Endometrium (tissue), 2 donors: ENCODE measurements at regions not wholly inside any gene's neighbourhood (a gene's known extent, or its start where the extent isn't known, plus 50 kb on each side); places are given as distances from the start of the nearest gene placed in this dataset.
"Not testable (repeated sequence)": the region's sequence is repeated elsewhere in the genome, so short reads cannot be mapped to it uniquely, and the experiment has no call there.

Experiments used
- FAIRE-seq: peaks from 2 replicates; lab custom pipeline; 2012; peaks lifted over from hg19 to GRCh38; lab: Jason Lieb, UNC
- donor health status: control.
- donor health status: control.

DNA sequence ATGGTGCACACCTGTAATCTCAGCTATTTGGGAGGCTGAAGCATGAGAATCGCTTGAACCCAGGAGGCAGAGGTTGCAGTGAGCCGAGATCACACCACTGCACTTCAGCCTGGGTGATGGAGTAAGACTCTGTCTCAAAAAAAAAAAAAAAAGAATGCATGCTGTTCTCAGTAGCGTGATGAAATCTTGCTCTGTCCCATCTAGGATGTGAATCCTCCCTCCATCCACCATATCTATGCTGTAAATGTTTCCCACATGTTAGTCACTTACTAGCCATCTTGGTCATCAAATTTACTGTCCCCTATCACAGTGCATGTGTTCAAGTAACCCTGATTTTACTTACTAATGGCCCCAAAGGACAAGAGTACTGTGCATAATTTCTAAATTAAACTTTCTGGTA, 315.4 kb upstream of the TBX18 start:
- FAIRE-seq: no peak

DNA sequence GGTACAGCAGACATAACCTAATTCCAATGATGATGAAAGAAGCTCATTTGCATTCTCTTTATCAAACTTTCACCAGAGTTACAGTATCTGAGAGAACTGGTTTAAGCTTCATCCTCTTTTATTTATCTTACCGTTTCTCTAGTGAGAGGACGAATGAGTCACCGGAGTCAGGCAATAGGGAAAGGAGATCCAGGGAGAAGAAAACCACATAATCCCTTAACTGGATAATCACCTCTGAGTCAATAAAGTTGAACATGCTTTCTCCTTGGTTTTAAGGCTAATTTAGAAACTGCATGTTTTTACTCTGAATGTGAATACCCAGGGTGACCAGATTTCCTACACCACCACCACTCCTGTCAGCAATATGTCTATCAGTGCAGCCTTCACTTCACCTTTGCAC, 313.7 kb upstream of the TBX18 start:
- FAIRE-seq: no peak

DNA sequence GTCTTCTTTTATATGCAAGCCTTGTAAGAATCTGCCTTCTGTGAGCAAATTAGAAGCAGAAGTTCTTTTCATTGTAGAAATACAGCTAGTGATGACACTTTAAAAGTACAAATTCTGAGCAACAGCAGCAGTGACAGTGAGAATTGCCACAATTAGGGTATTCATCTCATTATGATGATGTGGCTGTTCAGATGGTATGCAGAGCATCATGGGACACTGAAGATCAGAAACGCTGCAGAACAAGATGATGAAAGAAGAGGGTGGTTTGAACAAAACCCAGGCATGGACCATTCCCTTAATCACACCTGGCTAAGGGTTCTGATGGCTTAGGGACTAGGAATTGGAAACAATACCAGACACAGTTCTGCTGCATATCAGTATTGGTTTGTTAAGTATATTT, 312.7 kb upstream of the TBX18 start:
- no peak for FAIRE-seq

DNA sequence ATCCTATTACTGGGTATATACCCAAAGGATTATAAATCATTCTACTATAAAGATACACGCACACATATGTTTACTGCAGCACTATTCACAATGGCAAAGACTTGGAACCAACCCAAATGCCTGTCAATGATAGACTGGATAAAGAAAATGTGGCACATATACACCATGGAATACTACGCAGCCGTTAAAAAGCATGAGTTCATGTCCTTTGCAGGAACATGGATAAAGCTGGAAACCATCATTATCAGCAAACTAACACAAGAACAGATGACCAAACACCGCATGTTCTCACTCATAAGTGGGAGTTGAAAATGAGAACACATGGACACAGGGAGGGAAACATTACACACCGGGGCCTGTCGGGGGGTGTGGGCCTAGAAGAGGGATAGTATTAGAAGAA, 307.4 kb upstream of the TBX18 start:
- FAIRE-seq: not testable (repeated sequence)

DNA sequence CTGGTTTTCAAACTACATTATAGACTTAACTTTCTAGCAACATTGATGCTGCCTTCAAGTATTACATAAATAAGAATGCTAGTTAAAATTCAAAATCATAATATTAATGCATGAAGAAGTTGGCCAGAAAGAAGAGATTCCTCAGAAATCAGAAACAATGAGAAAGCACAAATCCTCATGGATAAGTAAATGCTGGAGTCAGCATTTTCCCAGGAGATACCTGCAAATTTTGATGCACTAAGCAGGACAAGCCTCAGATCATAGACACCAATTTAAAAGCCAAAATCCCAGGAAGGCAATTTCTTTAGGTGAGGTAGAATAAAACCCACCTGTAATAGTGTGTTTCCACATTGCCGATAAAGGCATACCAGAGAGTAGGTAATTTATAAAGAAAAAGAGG, 305.2 kb upstream of the TBX18 start:
- no peak for FAIRE-seq

DNA sequence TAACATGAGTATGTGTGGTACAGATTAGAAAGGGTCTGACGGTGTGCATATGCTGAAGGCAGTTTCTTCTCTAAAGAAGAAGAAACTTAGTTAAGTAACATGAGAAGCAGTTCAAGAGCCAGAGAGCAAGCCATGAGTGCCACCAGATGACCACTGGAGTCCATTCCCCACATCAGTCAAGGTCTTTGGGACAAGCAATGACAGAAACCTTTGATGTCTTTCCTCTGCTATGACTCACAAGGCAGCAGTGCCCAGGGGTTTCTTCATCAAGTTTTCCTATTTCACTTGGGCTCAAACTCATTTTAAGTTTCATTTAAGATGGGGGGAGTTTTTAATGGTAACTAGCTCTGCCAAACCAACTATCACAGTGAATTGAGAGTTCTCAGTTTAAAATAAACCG, 303.8 kb upstream of the TBX18 start:
- no peak for FAIRE-seq

DNA sequence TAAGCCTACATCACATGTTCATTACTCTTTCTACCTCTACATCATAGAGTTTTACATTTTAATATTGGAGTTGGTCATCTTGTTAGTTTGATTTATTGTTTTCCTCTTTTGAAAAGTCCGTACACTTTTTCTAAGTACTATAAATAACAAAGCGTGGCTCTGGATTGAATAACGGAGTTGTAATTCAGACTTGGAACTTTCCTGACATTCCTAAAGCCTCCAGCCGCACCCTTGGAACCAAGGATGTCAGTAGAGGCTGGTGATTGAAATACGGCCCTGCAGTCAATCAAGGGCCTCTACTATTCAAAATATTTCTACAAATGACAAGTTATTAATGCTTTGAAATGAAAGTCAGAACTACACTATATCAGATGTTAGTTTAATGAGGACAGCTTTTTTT, 301.9 kb upstream of the TBX18 start:
- no peak for FAIRE-seq

DNA sequence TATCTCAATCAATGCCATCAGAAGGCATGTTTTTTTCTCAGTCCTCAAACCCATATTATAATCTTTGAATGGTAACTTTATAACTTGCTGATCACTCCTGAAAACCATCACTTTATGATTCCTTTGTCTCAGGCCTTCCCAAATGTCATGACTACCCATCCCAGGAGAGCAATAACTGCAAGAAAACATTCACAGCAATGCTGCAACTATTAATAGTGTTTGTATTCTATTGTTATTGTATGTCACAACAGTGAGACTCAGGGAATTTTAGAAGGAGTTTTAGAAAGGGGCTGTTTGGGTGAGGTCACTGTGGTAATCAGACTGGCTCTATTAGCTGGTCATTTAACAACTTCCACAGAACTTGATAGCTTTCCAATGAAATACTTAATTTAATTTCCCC, 301.4 kb upstream of the TBX18 start:
- no peak for FAIRE-seq

DNA sequence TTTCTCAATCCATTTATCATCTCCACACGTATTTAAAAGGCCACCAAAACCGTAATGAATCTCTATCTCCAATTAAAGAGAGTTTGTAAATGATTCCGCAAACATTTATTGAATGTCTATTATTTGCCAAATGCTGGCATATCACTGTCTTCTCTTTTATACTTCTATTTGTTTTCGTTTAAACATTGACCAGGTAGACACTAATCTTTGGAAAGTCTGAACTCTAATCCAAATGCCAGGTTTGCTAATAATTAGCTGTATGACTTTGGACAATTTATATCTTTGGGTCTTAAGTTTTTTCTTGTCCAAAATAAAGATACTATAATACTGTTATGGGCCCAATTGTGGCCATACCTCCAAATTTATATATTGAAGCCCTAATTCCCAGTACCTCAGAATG, 299.2 kb upstream of the TBX18 start:
- FAIRE-seq: no peak

DNA sequence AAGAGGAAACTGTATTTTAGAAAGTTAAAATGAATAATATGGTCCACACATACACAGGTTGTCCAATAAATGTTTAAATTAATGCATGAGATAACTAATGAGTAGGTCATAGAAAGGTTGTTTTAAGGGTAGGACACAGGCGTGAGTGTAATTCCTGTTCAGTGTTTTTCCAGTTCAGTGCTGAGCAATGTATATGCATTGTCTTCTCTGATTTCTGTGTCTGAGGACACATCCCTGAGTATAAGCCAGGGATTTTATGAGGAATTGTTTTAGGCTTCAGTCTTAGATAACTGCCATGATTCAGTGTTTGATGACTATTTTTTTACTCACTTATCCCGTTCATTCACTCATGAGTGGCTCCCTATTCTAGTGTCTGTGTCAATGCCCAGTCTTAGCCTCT, 298.5 kb upstream of the TBX18 start:
- no peak for FAIRE-seq

DNA sequence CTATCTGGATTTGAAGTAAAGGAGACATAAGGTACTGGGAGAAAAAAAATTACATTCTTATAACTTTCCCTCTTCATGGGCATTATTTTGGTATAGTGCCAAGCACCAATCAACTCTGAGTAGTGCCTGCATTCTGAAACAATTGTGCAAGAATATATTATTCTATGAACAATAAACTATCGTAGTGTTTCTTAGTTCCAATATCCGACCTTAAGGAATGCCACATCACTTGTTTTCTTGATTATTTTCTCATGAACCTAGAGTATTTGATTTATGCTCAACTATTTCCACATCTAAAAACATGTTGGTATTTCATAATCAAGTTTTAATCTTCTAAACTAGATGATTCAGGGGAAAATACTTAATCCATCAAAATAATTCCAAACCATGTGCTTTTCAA, 294.4 kb upstream of the TBX18 start:
- no peak for FAIRE-seq

DNA sequence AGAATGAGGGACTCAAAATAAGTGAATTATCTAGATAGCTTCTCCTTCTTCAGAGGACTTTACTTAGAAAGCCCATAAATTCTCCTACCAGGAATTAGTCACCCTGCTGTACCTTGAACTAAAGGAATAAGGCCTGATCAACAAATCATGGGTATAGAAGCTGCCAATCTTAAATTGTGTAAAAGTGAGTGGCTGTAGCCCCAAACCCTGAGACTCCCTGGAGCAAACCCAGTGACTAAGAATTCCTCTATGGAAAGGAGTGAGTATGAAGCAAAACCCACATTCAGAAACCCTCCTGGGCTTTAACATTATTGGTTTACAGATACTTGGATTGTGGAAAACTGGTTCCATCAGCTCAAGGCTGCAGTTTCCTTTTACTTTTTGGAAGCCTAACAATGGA, 285.8 kb upstream of the TBX18 start:
- FAIRE-seq: no peak

DNA sequence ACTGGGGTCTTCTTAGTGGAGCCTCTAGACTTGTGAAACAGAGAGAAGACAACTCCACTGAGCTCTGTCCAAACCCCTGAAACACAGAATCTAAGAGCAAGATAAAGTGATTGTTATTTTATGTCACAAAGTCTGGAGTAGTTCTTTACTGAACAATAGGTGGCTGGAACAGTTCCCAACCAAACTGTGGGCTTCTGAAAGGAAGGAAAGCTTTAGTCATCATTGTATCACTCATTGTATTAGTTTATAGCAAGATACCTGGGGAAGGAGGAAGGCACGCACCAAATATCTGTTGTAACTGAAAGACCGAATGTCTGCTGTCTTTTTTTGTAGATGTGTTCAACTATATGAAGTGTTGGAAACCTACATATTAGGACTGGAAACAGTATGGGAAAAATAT, 284.9 kb upstream of the TBX18 start:
- FAIRE-seq: no peak

DNA sequence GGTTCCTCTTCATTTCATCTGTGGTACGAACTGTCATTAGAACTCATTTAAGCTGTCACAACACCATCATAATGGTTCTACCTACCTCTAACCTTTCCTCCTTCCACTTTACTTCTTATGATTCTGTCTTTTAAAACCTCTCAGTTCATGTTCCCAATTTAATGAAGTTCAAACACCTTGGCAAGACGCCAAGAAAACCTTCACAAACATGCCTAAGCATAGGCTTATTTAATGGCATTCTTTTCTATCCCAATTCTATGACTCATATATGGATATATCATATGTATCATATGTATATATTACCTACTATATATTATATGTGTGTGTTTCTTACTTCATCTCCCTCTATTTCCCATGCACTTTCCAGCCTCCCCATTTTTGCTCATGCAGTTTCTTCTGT, 283.4 kb upstream of the TBX18 start:
- FAIRE-seq: no peak

DNA sequence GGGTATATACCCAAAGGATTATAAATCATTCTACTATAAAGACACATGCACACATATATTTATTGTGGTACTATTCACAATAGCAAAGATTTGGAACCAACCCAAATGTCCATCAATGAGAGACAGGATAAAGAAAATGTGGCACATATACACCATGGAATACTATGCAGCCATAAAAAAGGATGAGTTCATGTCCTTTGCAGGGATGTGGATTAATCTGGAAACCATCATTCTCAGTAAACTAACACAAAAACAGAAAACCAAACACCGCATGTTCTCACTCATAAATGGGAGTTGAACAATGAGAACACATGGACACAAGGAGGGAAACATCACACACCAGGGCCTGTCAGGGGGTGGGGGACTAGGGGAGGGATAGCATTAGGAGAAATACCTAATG, 281.4 kb upstream of the TBX18 start:
- FAIRE-seq: not testable (repeated sequence)

DNA sequence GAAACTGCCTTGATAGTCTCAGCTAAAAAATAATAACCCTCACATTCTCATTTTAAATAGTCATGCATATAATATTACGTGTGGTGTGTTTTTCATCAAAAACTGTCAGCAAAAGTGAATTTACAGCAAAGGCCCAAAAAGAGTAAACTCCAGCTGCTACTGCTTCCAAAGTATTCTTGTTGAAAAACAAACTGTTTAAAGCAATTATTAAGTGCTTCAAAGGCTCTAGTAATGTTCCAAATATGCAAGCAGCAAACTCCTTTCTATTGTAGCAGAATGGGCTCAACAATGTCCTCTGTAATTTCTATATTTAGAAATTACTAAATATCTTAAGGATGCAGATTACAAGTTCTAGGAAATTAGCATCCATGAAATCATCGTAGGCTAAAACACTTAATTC, 280.0 kb upstream of the TBX18 start:
- no peak for FAIRE-seq

DNA sequence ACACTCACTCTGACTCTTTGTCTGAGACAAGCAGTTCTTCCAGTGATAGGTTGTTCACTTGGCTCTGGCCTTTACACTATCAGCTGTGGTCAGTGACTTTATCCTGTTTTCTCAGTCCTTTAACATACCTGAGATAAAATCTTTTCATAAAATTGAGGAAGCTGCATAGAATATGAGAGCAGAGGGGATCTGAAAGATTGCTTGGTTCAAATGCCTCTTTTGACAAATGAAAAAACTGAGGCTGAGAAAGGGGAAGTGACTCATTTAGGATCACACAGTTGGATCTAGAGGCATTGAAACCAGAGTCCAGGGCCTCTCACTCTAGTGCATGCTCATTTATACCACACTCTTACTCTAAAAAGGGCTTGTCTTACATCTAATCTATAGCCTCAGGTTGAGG, 277.0 kb upstream of the TBX18 start:
- FAIRE-seq: no peak

DNA sequence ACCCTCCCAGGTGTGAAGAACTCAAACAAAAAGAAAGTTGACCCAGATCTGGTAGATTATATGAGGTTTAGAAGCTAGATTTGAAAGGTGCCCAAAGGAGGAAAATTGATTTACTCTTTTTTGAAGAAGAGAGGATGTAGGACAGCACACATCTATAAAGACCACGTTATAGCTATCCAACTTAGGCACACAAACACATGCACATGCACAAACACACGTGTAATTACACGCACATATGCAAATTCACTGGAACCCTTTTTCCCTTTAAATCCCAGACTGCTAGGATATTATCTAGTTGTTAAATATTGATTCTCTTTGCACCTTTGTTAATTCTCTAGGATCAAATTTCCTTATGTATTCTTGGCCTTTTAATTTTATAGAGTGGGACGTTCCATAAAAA, 272.8 kb upstream of the TBX18 start:
- FAIRE-seq: no peak

DNA sequence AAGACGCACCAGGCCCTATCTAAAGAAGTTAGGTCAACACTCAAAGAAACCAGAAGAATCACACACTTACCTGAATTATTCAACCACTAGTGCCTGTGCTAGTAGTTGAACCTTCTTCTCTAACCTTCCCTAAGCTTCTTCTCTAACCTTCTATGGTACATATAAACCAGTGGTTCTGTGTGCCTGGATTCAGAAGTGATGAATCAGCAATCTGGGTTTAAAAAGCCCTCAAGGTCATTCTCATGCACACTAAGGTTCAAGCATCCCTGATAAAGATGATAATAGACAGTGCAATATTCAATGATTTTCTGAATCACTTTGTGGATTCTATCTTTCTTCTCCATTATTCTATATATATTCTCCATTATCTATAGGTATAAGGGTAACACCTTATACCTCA, 271.4 kb upstream of the TBX18 start:
- FAIRE-seq: no peak

DNA sequence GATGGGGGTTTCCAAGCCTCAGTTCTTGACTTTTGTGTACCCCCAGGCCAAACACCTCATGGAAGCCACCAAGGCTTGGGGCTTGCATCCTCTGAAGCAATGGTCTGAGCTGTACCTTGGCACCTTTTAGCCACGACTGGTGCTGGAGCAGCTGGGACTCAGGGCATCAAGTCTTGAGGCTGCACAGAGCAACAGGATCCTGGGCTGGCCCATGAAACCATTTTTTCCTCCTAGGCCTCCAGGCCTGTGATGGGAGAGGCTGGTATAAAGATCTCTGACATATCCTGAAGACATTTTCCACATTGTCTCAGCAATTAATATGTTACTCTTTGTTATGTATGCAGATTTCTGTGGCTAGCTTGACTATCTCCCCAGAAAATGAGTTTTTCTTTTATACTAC, 269.1 kb upstream of the TBX18 start:
- no peak for FAIRE-seq

DNA sequence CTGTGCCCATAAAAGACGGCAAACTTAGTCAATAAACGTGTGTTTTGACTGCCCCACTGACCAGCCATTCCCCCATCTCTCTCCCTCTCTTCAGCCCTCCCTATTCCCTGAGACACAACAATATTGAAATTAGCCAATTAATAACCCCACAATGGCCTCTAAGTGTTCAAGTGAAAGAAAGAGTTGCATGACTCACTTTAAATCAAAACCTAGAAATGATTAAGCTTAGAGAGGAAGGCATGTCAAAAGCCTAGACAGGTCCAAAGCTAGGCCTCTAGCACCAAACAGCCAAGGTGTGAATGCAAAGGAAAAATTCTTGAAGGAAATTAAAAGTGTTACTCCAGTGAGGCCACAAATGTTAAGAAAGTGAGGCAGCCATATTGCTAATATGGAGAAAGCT, 261.6 kb upstream of the TBX18 start:
- FAIRE-seq: no peak

DNA sequence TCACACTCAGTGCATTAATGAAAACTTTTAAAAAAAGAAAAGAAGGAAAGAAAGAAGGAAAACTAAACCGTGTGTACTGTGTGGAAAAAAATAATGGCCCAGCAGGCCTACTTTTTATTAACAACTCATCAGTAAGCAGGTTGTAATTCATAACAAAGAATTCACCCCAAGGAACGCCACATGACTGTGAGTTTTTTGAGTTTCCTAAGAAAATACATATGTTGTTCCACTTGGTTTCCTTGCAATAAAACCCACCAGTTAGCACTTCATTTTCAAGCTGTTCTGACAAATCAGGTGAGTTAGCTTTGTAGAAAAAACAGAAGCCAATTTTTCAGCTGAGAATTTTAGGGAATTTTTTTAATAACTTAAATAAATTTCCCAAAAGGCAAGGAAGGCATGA, 259.3 kb upstream of the TBX18 start:
- no peak for FAIRE-seq

DNA sequence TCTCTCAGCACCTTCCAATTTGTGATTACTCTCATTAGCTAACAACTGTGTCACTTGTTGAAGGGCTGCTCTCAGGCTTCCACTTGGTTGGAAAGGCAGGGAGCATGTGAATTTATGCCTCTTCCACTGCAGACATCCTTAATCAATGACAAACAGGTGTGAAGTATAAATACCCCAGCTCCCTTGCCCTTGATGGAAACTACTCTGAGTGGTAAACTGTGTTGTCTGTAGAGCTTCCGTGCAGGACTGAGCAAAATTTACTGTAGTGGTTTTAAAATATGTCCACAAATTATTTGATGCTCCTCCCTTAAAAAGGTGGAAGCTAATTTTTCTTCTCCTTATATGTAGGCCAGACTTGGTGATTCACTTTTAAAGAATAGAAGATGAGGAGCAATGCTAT, 253.0 kb upstream of the TBX18 start:
- FAIRE-seq: no peak

DNA sequence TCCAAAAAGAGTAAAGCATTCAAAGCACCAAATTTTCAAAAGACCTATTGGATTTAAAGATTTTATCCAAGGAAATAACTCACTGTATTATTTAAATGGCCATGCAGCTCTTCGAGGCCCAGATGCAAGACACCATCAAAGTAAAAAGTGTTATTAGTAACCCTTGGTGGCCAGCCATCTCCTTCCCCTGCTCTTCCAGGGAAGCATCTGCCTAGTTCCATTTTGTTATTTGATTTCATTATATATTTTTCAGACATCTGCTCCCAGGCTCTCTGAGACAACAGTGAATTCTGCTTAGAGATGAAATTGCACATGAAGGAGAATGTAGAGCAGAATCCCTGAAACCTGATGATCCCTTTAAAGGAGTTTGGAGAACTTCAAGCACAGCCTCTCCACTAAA, 252.3 kb upstream of the TBX18 start:
- FAIRE-seq: no peak

DNA sequence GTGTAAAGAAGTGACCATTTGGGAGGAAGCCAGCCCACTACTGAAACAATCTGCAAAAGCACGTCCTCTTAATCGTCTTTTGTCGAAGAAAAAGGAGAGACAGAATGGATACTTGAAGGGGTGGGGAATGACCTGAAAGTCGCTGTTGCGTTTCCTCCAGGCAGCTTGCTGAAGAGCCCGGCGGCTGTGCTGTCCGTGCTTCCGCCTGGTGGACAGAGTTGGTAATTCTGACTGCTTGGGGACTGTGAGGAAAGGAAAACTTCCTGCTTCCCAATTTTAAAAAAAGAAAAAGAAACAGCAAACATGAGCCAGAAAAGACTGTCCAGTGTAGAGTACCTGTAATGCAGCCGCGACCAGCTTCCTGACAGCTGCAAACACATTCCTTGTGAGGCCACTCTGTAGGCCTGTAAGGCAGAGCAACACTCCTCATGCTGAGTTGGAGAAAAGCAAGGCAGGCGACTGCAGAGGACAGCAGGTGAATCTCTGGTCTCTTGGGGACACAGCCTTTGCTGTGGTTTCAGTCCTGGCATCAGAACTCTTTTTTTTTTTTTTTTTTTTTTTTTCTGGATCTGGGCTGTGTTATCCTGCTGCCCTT, 251.1 kb upstream of the TBX18 start:
- no peak for FAIRE-seq
